Fibroblast of the aortic adventitia (primary cell): ENCODE measurements at regions not wholly inside any gene's neighbourhood (a gene's known extent, or its start where the extent isn't known, plus 50 kb on each side); places are given as distances from the start of the nearest gene placed in this dataset.

Experiments used
- DNase-seq: peaks from one replicate; pipeline ENCODE4 v3.0.0-alpha.2; 2010; ENCODE audit warnings: low read depth
- H3K4me3 ChIP-seq: 2 replicates; pipeline ENCODE4 v1.5.1; 2011; ENCODE audit warnings: low read depth, mild to moderate bottlenecking, control low read depth, low read length, moderate library complexity
- CTCF ChIP-seq: IDR thresholded peaks from 2 replicates; pipeline ENCODE4 v1.5.1; 2011; ENCODE audit warnings: mild to moderate bottlenecking, low read length, control low read depth, inconsistent platforms; ENCODE audit not compliant: insufficient read depth

GRCh38 chr14:54314365-54315104 is 82.3 kb upstream of the CDKN3 start:
- H3K4me3 ChIP-seq, result no peak overlapping the region
- no peak for DNase-seq
- TF ChIP-seq CTCF, result no peak

- H3K4me3 ChIP-seq, result no peak overlapping the region
- TF ChIP-seq CTCF, result no peak
- DNase-seq, result no peak
These were observed 80.2 kb upstream of the CDKN3 start for GRCh38 chr14:54316652-54317051.

GRCh38 chr14:54317391-54317790 is 79.4 kb upstream of the CDKN3 start:
- no peak for DNase-seq
- no peak for TF ChIP-seq CTCF
- H3K4me3 ChIP-seq, result no peak overlapping the region

- no peak for TF ChIP-seq CTCF
- H3K4me3 ChIP-seq, result no peak overlapping the region
- DNase-seq, result no peak
These were observed 74.6 kb upstream of the CDKN3 start for GRCh38 chr14:54322246-54322645.

- H3K4me3 ChIP-seq, result no peak overlapping the region
- no peak for DNase-seq
- TF ChIP-seq CTCF, result no peak
These were observed 74.0 kb upstream of the CDKN3 start for GRCh38 chr14:54322701-54323337.

GRCh38 chr14:54325766-54326165 is 71.0 kb upstream of the CDKN3 start:
- no peak overlapping the region for H3K4me3 ChIP-seq
- TF ChIP-seq CTCF, result no peak
- DNase-seq, result no peak
